Stimulated activated CD4-positive, alpha-beta T cell treated with anti-CD3 and anti-CD28 coated beads, Interleukin-2, amount 100 ng/mL, for 4 hours (primary cell): ENCODE measurements at regions not wholly inside any gene's neighbourhood (a gene's known extent, or its start where the extent isn't known, plus 50 kb on each side); places are given as distances from the start of the nearest gene placed in this dataset.

ENCODE experiments used
- DNase-seq: peaks from one replicate; pipeline ENCODE4 v3.0.0-alpha.2; 2020; ENCODE audit warnings: low read depth

DNA sequence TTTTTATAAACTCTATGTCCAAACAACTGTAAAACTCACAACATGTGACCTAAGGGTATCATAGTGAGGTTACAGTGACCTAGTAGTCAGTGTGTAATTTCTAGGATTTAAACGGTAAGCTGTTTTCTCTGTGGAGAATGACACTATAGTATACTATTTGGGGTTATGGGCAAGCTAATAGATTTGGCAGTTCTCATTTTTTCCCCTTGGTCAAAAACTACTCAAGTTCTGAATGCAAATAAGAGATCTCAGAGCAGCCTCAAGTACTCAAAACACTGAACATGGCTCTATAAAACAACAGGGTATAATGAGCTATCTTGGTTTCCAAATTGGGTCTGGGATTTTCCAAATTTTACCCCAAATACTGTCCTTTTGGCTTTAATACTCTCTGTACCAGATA, 88.5 kb upstream of the HMCN1 start:
- no peak for DNase-seq

DNA sequence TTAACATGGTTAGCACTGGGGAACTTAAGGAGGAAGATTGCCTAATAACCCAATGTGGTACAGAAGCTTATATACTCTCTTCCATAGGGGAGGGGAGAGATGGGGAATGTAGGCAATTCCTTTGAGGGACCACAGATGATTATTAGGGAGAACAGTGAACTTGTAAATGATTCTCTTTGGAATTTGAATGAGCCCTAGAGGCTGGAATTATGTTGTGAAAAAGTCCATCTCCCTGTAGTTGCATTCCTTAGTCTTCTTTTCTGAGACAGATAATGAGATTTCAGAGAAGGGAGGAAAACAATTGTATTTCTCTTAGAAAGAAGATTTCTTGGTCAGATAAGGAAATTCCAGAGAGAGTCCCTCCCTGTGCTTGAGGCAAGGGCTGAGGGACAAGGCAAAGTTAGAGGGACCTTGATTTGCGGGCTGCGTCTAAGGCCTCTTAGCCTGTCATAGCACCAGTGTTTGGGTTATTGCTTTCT, 89.0 kb upstream of the HMCN1 start:
- DNase-seq: no peak

DNA sequence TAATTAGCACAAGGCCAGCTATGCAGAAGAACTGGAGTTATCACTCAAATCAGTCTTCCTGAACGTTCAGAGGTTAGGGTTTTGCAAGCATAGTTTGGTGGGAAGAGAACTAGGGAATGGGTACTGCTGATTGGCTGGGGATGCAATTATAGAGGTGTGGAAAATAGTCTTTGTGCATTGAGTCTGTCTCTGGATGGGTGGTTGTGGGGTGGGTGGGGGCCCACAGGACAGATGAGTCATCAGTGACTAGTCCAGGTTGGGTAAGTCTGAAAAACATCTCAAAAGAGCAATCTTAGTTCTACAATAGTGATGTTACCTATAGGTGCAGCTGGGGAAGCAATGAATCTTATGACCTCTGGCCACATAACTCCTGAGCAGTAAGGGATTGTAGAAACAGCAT, 89.7 kb upstream of the HMCN1 start:
- DNase-seq: no peak

DNA sequence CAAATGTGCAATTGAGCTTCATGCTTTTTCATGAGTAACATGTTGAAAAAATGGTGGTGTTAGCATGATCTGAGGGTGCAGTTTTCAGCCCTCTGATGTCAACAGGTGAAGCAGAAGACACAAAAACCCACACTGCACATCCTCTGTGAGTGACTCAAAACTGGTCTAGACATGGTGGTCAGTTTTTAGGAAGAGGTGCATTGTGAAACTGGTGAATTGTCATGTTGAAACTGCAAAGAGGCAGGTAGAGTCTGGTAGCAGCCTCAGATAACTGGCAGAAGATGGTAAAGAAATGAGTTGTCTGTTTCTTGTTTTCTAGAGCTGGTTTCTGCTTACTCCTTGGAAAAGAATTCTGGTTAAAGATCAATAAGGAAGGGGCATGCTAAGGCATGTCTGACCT, 97.3 kb upstream of the HMCN1 start:
- no peak for DNase-seq

DNA sequence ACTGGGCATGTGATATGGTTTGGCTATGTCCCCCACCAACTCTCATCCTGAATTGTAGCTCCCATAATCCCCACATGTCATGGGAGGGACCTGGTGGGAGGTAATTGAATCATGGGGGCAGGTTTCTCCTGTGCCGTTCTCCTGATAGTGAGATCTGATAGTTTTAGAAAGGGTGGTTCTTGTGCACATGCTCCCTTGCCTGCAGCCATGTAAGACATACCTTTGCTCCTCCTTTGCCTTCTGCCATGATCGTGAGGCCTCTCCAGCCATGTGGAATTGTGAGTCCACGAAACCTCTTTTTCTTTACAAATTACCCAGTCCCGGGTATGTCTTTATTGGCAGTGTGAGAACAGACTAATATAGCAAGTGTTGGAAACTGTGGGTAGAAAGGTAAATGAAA, 99.5 kb upstream of the HMCN1 start:
- no peak for DNase-seq

DNA sequence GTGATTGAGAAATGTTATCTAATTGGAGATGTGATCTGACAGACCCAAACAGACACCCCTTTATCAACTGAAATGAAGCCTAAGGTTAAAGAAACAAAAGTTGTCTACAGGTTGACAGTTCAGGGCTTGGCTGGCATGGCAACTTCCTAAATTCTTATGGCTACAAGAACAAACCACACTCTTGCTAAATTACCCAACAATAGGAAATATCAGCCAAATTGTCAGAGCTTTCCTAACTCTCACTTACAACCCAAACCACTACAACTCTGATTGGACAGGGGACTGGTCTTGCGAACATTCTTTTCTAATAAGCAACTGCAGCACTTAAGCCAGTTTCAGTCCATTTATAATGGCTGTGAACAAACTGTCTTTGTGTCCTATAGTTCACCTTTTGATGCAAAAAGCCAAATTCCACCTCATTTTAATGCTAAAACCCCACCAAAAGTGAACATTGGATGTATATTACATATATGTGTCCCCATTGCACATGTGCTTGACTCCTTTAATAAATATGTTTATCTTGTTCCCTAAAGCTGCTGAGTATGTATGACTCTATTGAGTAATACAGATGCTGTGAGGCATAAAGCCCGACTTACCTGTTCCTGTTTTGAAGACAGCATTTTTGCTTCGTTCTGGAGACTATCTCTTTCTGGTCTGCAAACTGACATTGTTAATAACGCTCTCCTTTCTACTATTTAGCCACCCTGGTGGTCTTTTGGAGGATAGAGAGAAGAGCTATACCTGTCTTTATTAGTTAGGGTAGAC, 101.3 kb upstream of the HMCN1 start:
- DNase-seq: no peak

DNA sequence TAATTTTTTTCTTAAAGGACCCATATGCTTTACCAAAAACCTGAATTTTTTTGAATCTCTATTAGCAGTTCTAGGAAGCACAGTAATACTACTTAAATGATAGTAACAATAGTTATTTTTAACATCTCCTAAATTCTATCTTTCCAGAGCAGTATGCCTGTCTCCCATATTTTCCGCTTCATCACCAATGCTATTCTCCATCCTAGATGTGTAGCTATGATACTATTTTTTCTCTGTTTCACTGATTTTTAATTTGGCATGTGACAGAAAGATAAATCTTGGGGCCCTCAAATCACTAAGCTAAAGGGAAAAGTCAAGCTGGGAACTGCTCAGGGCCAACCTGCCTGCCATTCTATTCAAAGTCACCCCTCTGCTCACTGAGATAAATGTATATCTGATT, 102.3 kb upstream of the HMCN1 start:
- no peak for DNase-seq

DNA sequence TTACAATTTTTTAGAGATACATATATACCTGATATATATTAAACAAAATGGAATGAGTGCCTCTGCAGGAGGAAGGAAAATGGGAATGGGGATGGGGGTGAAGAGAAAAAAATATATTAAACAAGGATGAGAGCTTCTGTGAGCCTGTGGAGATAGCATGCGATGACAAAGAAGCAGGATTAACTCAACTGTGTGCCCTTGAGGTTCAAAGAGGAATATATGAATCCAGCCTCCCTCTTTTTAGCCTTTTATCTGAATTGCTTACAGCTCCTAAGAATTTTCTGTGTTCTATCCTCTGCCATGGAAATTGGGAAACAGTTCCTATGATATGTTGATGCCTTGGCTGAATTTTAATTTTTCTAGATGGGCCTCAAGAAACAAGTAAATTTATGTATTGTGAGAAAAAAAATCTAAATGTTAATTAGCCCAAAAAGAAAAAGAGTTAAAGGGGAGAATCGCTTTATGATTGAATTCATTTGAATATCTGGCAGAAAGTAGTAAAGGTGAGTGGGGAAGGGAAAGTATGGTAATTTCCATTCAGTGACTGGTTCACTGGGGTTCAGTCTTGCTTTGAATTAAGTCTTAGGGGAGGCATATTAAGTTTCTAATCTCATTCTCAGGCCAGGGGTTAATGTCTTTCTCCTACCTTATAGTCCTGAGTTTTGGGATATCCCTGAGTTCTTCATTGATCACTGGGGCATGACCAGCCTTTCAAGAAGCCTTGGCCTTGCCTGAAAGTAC, 106.3 kb upstream of the HMCN1 start:
- no peak for DNase-seq

DNA sequence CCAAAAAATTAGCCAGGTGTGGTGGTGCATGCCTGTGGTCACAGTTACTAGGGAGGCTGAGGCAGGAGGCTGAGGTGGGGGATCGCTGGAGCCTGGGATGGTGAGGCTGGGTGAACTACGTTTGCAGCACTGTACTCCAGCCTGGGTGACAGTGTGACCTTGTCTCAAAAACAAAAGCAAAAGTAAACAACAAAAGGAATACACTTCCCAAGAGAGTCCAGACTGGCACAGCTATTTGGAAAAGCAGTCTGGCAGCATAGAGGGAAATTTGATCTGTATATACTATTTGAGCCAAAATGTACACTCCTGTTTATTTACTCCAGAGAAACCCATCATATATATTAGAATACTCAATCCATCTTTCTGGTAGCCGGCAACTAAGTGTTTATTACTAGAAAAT, 107.0 kb upstream of the HMCN1 start:
- no peak for DNase-seq

DNA sequence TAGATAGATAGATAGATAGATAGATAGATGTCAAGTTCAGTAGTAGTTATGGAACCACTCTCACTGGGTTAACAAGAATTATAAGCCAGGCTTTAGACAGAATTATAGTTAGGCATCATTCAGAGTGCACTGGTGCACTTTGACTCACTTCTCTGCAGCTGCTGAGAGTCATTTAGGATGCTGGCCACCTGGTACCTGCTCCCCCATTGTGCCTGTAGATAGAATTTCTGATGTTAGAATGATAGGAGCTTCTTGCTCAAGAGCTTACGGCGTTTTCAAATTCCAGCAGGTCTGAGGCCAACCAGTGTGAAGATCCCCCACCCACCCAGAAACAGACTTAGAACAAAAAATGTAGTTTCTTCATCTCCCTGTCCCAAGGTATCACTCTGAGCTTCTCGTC, 107.8 kb upstream of the HMCN1 start:
- no peak for DNase-seq

DNA sequence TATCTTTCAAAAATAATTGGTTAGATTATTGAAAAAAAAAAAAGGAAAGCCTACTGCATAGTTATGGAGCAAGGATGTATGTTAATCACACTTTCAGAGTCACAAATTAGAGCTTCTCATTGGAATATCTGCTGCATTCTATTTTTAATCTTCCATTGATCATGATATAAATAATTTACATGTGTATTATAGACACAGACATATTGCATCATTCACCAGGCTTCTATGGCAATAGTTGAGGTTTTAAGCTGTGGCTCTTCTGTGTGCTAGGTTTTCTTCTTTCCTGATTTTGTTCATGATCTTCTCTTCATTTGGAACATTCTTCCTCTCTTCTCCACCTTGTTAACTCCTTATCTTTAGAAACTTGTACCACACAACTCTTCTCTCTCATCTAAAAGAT, 123.2 kb upstream of the HMCN1 start:
- DNase-seq: no peak

DNA sequence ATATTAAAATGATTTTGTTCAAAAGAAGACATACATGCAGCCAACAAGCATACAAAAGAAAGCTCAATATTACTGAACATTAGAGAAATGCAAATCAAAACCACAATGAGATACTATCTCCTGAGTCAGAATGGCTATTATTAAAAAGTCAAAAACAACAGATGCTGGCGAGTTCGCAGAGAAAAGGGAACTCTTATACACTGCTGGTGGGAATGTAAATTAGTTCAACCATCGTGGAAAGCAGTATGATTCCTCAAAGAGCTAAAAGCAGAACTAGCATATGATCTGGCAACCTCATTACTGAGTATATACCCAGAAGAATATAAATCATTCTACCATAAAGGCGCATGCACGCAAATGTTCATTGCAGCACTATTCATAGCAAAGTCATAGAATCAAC, 126.0 kb upstream of the HMCN1 start:
- no peak for DNase-seq

DNA sequence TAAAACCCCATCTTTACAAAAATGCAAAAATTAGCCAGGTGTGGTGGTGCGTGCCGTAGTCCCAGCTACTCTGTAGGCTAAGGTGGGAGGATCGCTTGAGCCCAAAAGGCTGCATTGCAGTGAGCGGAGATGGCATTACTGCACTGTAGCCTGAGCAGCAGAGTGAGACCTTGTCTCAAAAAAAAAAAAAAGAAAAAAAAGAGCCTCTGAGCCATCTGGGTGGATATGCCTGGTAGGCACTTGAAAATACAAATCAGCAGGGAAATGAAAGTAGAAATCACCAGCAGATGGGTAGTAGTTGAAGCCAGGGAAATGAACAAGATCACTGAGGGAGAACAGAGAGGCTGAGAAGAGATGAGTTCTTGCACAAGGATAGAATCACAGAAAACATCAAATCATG, 131.0 kb upstream of the HMCN1 start:
- DNase-seq: no peak

DNA sequence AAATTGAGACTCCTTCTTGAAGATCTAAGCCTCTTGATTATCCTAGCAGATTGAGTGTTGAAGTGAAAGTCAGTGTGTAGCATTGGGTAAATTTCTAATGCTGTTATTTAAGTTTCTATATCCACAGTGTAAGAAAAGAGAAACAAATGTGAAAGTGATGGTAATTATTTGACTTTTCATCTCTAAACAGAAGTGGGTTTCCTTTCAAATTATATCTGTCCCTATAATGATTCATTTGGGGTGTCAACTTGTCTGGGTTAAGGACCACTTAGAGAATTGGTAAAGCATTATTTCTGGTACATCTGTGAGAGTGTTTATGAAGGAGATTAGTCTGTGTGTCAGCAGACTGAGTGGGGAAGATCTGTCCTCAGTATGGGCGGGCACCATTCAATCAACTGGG, 133.0 kb upstream of the HMCN1 start:
- no peak for DNase-seq

DNA sequence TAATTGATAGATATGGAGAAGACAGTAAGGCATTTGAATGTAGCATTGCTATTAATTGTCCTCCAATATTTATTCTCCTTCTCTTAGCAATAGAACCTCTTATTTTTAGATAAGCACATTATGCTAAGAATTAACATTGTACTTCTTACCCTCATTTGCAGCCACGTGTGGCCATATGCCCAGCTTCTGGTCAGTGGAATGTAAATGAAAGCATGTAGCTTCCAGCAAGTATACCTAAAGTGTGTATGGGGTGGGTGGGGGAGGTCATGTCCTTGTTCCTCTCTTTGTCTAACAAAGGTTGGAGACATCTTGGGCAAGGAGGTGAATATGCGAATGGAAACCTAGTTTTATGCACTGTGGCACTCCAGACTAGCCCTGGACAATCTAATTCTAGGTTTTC, 133.6 kb upstream of the HMCN1 start:
- DNase-seq: no peak

DNA sequence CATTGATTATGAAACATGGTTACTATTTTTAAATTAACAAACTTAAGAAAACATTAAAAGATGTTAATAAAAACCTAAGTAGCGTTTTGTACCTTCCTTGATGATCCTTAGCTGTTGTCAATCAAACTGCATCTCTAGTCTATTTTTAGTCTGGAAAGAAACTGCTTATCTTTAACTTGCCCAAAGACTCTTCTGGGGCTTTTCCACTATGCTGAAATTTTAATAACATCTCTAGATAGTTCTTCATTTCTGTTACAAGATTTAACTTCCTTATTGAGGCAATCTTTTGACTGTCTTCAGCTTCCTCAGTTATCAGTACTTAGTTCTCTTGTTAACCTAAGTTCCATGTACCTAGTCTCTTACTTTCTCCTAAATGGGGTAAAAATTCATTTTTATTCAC, 135.9 kb upstream of the HMCN1 start:
- DNase-seq: no peak

DNA sequence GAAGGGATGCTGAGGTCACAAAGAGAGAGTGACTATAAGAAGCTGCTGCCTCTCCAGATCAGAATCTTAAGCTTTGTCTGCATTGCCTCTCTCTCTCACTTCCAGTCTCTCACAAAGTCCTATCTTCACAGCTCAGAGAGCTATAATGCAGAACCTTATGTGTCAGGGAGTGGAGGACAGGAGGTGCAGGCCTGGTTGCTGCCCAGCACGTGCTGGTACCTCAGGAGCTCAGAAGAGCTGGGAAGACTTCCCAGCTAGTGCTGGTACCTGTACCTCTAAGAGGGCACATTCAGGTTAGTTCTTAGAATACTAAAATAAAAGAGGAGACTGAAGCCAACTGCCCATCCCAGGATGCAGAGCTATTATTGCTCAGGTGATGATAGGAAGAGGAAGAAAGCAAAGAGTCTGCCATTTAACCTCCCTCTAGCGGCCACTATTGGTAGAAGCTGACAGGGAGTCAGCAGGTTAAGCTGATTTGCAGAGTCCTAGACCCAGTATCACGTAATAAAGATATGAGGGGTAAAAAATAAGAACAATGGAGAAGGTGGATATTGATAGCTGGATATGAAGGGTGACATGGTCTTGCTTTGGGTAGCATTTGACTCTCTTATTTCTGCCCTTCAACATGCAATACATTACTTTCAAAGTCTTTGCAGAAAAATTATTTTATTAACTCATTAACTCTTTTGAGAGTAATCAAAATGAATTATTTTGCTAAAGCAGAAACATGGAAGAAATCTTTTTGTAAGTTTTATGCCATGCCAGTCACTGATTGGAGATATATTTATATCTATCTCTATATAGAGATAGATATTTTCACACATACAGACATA, 138.1 kb upstream of the HMCN1 start:
- peak; percentile 35 for DNase-seq

DNA sequence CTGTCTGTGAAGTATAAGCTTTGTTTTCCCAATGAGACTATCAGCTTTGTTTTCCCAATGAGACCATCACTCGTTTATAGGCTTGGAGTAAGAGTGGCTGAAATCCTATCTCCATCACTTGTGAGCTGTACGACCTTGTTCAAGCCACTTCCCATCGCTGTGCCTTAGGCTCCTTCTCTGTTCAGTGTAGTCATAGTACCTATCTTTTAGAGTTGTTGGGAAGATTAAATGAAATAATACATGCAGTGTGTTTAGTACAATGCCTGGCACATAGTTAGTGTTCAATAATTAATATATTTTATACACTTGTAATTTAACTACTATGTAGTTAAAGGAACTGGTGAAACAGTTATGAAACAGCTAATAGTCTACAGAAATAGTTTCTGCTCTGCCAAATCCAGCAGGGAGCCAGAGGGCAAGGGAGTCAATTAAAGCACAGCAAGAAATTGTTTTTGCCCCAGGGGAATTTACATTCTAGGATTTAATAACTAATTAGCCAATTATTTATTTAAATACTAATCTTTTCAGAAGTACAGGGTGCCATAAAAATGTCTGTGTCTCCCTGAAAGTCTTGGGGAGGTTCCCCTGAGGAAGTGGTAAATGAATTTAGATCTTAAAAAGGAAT, 139.3 kb upstream of the HMCN1 start:
- DNase-seq: no peak

DNA sequence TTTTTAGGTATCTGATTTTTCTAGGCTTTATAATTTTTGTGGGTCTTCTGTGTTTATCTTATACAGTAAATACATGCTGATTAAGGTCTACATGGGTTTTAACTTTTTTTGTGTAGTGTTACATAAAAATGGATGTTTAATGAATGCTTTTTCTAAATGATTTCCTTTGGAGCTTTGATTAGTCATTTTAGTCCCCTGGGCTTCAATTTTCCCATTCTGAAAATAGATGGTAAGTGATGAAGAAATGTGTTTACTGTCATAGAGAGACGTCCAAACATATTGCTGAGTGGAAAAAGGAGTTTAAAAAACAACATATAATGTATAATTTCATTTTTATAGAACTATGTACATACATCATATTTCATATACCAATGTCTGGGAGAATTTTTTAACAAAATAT, 140.9 kb upstream of the HMCN1 start:
- no peak for DNase-seq

DNA sequence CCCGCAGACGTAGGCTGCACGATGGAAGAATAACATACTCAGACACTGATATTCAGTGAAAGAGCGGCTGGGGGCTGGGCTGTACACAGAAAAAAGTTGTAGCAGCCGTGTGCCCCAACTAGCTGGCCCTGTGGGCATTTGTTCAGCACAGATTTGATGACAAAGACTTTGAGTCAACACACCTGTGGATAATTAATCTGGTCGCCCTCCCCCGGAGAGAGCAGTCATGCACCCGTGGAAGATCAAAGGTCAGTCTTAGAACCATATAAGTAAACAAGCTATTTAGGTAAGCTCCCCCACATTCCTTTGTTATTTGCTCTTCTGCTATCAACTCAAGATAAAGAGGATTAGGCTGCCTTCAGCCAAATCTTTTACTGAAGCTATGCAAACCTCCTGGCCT, 148.4 kb upstream of the HMCN1 start:
- no peak for DNase-seq

DNA sequence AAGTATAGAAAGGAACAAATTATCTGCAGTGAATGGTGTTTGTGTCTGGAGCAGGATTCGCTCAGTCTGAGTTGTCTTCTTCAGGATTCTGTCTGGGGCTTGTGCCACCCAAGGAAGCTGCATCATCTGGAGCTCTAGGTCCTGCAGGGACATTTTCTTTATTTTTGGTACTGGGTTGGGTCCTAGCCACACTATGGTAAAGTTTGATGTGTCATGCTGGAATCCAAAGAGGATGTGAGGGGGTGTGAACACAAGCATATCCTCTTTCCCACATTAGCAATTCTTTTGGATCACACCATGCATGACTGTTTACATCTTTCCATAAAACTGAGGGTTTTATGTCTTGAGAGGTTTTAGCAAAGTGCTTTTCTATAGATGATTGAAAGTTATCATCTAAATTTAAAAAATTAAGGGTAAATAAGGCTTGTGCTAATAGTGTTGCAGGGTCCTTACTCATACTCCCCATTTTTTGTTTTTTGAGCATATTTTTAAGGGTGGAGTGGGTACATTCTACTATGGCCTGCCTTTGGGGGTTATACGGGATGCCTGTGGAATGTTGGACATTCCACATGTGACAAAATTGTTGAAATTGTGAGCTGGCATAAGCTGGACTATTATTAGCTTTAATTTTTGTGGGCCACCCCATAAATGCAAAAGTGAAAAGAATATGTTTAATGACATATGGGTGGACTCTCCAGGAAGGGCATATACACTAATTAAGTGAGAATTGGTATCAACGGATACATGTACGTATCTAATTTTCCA, 152.0 kb upstream of the HMCN1 start:
- DNase-seq: no peak

DNA sequence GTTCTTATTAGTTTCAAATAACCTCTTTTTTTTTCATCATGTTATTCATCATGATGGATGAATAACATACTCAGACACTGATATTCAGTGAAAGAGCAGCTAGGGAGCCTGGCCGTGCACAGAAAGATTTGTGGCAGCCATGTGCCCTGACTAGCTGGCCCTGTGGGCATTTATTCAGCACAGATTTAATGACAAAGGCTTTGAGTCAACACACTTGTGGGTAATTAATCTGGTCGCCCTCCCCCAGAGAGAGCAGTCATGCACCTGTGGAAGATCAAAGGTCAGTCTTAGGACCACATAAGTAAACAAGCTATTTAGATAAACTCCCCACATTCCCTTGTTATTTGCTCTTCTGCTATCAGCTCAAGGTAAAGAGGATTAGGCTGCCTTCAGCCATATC, 153.2 kb upstream of the HMCN1 start:
- no peak for DNase-seq
